Stimulated activated CD8-positive, alpha-beta memory T cell treated with anti-CD3 and anti-CD28 coated beads, Interleukin-7, amount 100 ng/mL, for 48 hours (primary cell): ENCODE measurements at regions not wholly inside any gene's neighbourhood (a gene's known extent, or its start where the extent isn't known, plus 50 kb on each side); places are given as distances from the start of the nearest gene placed in this dataset.

Experiments
- DNase-seq, 2 donors: peaks; one replicate each; pipeline ENCODE4 v3.0.0-alpha.2; 2020; ENCODE audit warnings: low read depth in 1 of 2; ENCODE audit errors: extremely low read depth in 1 of 2

- DNase-seq = no peak
Measured at GRCh38 chr4:147401221-147401620, 79.7 kb upstream of the EDNRA start.

GRCh38 chr4:147407261-147408045, 73.4 kb upstream of the EDNRA start:
- DNase-seq = no peak

GRCh38 chr4:147408189-147408588, 72.7 kb upstream of the EDNRA start:
- DNase-seq = no peak

- DNase-seq = no peak
Measured at GRCh38 chr4:147409350-147409749, 71.5 kb upstream of the EDNRA start.

- DNase-seq = no peak
Measured at GRCh38 chr4:147418226-147418625, 62.7 kb upstream of the EDNRA start.

GRCh38 chr4:147421456-147421855, 59.4 kb upstream of the EDNRA start:
- DNase-seq = no peak

- DNase-seq = no peak
Measured at GRCh38 chr4:147423229-147423628, 57.7 kb upstream of the EDNRA start.

GRCh38 chr4:147425019-147425418, 55.9 kb upstream of the EDNRA start:
- DNase-seq = no peak

- no peak for DNase-seq
Measured at GRCh38 chr4:147428583-147428982, 52.3 kb upstream of the EDNRA start.

- DNase-seq = no peak
Measured at GRCh38 chr4:147430111-147430510, 50.8 kb upstream of the EDNRA start.
